ENCODE measurements at regions not wholly inside any gene's neighbourhood (a gene's known extent, or its start where the extent isn't known, plus 50 kb on each side); places are given as distances from the start of the nearest gene placed in this dataset.
A peak's percentile ranks its signal among the peaks of the same experiment; 100 is the strongest.

DNA sequence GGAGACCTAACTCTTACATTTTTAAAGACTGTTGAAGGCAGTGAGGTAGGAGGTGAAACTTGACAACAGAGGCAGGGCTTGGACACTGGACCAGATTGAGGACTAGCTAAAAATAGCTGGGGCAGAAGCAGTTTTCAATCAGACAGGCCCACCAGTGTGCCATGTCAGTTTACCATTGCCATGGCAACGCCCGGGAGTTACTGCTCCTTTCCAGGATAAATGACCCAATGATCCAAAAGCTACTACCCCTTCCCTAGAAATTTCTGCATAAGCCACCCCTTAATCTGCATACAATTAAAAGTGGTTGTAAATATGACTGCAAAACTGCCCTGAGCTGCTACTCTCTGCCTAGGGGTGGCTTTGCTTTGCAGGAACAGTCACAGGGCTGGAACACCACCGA, 53.2 kb upstream of the PKP2 start:
- TF ChIP-seq, protein P1, sequence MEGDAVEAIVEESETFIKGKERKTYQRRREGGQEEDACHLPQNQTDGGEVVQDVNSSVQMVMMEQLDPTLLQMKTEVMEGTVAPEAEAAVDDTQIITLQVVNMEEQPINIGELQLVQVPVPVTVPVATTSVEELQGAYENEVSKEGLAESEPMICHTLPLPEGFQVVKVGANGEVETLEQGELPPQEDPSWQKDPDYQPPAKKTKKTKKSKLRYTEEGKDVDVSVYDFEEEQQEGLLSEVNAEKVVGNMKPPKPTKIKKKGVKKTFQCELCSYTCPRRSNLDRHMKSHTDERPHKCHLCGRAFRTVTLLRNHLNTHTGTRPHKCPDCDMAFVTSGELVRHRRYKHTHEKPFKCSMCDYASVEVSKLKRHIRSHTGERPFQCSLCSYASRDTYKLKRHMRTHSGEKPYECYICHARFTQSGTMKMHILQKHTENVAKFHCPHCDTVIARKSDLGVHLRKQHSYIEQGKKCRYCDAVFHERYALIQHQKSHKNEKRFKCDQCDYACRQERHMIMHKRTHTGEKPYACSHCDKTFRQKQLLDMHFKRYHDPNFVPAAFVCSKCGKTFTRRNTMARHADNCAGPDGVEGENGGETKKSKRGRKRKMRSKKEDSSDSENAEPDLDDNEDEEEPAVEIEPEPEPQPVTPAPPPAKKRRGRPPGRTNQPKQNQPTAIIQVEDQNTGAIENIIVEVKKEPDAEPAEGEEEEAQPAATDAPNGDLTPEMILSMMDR (IDR thresholded peaks at IDR 0.05; ENCODE audit: insufficient read depth, low read depth, low read length, missing control alignments), result no peak
- H3K4me3 ChIP-seq (ENCODE audit: low read length), result no peak overlapping the region
- DNase-seq (ENCODE audit: low read depth), result no peak

DNA sequence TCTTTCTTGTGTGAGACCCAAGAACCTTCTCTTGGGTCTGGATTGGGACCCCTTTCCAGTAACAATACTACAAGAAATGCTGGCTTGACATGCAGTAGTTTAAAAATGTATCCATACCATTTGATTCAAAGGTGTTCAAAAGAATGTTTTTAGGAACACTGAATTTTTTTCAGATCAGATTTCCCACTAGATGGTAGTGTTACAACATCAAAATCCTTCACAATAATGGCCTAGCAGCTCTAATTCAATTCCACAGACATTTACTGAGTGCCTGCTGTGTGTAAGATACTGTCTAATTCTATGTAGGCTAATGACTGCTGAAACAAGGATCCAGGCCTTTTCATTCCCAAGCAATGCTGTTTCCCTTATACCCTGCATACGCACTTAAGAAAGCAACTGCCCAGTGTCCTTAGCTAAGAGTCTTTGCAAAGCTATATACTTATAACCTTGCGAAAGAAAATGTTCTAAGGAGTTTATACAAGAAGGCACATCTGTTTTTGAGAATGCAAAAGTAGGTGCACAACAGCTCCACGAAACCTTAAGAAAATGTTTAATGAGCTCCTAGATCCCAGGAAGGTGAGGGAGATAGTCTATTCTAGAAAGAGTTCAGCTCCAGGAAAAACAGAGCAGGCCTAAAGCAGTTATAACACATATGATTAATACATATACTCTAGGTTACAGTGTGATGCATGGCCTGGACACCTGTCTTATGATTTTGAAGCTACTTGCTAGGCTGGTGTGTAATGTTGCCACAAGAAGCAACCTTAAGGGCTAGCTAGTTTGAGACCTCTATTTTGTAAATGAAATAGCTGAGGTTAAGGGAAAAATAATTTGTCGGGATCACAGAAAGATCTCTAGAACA, 50.9 kb upstream of the PKP2 start:
- H3K4me3 ChIP-seq (ENCODE audit: low read length), result no peak overlapping the region
- TF ChIP-seq, protein P1 (IDR thresholded peaks at IDR 0.05; ENCODE audit: insufficient read depth, low read depth, low read length, missing control alignments), result peak; percentile 41
- DNase-seq (ENCODE audit: low read depth), result peak; percentile 52

DNA sequence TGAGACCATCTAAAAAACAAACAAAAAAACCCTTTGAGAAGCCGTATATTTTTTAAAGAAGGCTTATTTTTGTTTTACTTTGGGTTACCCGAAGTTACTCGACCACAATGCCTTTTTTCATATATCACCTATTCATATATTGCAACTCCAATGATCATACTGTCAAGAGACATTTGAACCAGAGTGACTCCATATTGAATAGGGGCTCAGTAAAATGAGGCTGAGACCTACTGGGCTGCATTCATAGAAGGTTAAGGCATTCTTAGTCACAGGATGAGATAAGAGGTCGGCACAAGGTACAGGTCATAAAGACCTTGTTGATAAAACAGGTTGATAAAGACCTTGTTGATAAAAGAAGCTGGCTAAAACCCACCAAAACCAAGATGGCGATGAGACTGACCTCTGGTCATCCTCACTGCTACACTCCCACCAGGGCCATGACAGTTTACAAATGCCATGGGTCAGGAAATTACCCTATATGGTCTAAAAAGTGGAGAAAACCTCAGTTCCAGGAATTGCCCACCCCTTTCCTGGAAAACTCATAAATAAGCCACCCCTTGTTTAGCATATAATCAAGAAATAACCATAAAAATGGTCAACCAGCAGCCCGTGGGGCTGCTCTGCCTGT, 50.0 kb upstream of the PKP2 start:
- H3K4me3 ChIP-seq (ENCODE audit: low read length), result no peak overlapping the region
- no peak for DNase-seq (ENCODE audit: low read depth)
- TF ChIP-seq, protein P1 (IDR thresholded peaks at IDR 0.05; ENCODE audit: insufficient read depth, low read depth, low read length, missing control alignments), result no peak

All from epithelial cell of esophagus (primary cell).